ENCODE measurements at regions not wholly inside any gene's neighbourhood (a gene's known extent, or its start where the extent isn't known, plus 50 kb on each side); places are given as distances from the start of the nearest gene placed in this dataset.

DNA sequence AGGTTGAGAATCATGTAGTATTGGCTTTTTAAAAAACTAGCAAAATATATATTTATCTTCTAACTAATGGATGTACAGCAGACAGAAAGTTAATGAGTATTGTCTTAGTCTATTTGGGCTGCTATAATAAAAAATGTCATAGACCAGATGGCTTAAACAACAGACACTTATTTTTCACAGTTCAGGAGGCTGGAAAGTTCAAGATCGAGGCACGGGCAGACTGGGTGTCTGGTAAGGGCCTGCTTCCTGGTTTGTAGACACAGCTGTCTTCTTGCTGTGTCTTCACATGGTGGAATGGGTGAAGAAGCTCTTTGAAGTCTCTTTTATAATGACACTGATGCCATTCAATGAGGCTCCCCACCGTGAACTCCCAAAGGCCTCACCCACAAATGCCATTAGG lies 70.1 kb upstream of the KRR1 start:
- no peak for DNase-seq

GRCh38 chr12:75579552-75579951 lies 68.1 kb upstream of the KRR1 start:
- no peak for DNase-seq

DNA sequence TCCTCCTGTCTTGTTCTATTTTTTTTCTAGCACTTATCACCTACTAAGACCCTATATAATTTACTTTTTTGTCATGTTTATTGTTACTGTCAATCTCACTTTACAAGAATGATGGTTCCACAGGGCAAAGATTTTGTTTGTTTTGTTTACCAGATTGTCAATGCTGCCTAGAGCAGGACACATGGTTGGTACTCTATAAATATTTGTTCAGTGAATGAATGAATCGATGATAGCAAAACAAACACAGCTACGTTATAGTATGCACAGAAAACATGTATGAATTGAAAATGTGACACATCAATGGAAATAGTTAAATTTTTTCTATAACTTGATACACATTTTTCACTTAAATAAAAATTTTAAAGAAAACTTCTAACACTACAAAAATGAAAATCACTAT lies 67.1 kb upstream of the KRR1 start:
- no peak for DNase-seq

DNA sequence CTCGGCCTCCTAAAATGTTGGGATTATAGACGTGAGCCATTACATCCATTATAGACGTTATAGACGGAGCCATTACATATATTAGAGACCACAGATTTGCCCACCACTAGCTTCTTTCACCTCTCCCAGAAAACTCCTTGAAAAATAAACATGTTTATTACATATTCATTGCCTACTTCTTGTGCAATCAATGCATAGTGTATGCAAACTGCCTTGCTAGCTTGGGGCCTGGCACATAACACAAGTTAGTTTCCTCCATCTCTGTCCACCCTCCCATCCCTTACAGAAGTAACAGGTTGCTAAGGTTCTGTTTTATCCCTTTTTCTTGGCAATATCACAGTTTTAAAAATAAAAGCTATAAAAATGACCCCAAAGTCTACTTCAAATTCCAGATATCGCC lies 66.4 kb upstream of the KRR1 start:
- no peak for DNase-seq

- DNase-seq = no peak
Measured at GRCh38 chr12:75571656-75572205, 60.3 kb upstream of the KRR1 start.

DNA sequence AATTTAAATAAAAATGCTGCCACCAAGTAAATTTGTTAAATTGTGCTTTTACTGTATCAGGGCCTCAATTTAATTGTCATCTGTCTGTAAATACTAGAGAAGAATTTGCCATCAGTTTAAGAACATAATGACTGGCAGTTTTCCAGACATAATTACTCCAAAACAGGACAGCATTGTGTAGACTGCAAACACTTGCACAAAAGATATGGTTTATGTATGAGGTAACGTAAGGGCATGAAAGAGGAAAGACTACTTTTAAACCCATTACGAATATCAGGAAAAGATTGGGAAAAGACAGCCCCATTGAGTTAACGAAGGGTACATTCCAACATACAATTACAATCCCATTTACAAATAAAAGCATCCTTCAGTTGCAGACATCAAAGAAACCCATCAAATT lies 59.8 kb upstream of the KRR1 start:
- no peak for DNase-seq

- no peak for DNase-seq
Measured at GRCh38 chr12:75568801-75569200, 57.4 kb upstream of the KRR1 start.

DNA sequence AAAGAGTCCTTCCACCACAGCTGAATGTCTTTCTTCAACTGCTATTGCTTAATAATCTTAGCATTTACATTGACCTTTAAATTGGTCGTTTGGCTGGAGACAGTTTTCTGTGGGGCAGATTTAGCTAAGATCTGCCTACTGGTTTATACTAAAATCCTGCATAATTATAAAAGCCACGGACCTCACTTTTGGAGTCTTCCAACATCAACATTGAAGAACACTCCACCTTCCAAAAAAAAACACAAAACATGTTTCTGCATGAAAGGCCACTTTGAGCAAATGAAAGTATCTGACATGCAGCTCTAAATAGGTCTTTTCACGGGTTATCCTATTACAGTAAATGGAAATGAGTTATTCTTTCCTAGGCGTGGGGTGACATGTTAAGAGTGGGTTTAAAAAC lies 57.0 kb upstream of the KRR1 start:
- no peak for DNase-seq

GRCh38 chr12:75565795-75566194 lies 54.4 kb upstream of the KRR1 start:
- no peak for DNase-seq

DNA sequence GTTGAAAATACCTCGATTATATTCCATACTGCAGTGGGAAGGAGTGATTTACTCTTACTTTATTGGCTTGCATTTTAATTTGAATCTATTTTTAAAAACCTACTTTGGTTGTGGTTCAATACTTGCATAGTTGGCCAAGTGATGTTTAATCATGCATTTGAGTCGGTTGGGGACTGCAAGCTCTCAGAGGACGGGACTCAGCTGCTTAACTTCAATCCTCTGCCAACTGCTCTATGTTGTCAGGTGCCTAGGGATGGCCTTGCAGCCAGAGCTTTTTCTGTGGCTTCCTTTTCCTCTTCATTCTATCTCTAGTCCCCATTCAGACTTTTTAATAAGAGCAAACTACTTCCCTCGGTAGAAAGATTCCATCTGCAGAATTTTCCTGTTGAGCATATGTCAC lies 53.4 kb upstream of the KRR1 start:
- no peak for DNase-seq

GRCh38 chr12:75564398-75564797 lies 53.0 kb upstream of the KRR1 start:
- DNase-seq = no peak

DNA sequence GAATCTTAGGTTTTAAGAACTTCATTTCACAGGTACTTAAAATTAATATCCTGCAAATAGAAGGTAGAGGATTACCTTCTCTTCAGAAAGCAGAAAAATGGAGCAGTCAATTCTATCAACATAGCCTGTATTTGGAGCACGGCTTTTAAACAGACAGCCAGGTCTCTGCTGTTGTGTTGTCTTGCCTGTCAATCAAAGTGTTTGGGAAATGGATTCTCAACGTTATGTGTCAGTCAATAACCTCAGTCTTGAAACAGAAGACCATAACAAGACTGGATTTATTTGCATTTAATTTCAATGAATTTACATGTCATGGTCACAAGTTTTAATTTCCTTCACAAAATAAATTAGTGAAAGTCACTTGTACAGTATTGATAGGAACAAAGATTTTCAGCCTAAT lies 51.9 kb upstream of the KRR1 start:
- DNase-seq = no peak

DNA sequence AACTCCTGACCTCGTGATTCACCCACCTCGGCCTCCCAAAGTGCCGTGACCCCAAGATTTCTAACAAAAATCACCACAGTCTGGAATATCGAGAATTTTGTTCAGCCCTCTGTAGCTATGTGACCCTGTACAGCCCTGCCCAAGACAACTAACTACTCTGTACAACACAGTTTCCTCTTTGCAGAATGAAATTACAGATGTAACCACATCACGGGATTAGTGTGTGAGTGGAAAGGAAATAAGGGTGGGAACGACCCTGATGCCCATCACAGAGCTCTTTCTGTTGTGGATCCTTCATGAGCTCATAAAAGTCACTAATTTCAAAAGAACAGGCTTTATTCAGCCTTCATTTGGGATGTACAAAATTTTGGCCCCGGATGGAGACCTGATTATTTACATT lies 50.5 kb upstream of the KRR1 start:
- DNase-seq = no peak
